GM21447 (cell line): ENCODE measurements at regions not wholly inside any gene's neighbourhood (a gene's known extent, or its start where the extent isn't known, plus 50 kb on each side); places are given as distances from the start of the nearest gene placed in this dataset.

Source experiments
- ATAC-seq: cut with Tn5 transposase; IDR thresholded peaks from one replicate; pipeline ENCODE4 v1.9.1; 2021; ENCODE audit not compliant: unreplicated experiment

- ATAC-seq, result no peak
These were observed 361.7 kb upstream of the ACVR2A start for GRCh38 chr2:147482916-147483669.

GRCh38 chr2:147482111-147482895, 362.5 kb upstream of the ACVR2A start:
- no peak for ATAC-seq

GRCh38 chr2:147479358-147479757, 365.5 kb upstream of the ACVR2A start:
- ATAC-seq, result no peak

- ATAC-seq, result no peak
These were observed 371.8 kb upstream of the ACVR2A start for GRCh38 chr2:147473075-147473474.

GRCh38 chr2:147471126-147471525, 373.7 kb upstream of the ACVR2A start:
- ATAC-seq, result no peak

- ATAC-seq, result no peak
These were observed 375.4 kb upstream of the ACVR2A start for GRCh38 chr2:147469471-147469870.

GRCh38 chr2:147468963-147469362, 375.9 kb upstream of the ACVR2A start:
- ATAC-seq, result no peak

- no peak for ATAC-seq
These were observed 376.5 kb upstream of the ACVR2A start for GRCh38 chr2:147468349-147468748.

- no peak for ATAC-seq
These were observed 377.4 kb upstream of the ACVR2A start for GRCh38 chr2:147467441-147467840.

GRCh38 chr2:147464737-147465357, 380.0 kb upstream of the ACVR2A start:
- no peak for ATAC-seq

- ATAC-seq, result peak; percentile 96
These were observed 380.8 kb upstream of the ACVR2A start for GRCh38 chr2:147463881-147464520.

- ATAC-seq, result no peak
These were observed 384.7 kb upstream of the ACVR2A start for GRCh38 chr2:147460155-147460554.

GRCh38 chr2:147456779-147457178, 388.1 kb upstream of the ACVR2A start:
- ATAC-seq, result no peak

- ATAC-seq, result no peak
These were observed 392.8 kb upstream of the ACVR2A start for GRCh38 chr2:147451902-147452515.

- ATAC-seq, result no peak
These were observed 393.9 kb upstream of the ACVR2A start for GRCh38 chr2:147450661-147451510.

- ATAC-seq, result no peak
These were observed 395.4 kb upstream of the ACVR2A start for GRCh38 chr2:147449323-147449991.

- ATAC-seq, result no peak
These were observed 402.0 kb upstream of the ACVR2A start for GRCh38 chr2:147442816-147443215.

- no peak for ATAC-seq
These were observed 403.6 kb upstream of the ACVR2A start for GRCh38 chr2:147441182-147441581.

GRCh38 chr2:147440734-147441133, 404.1 kb upstream of the ACVR2A start:
- no peak for ATAC-seq

- ATAC-seq, result no peak
These were observed 404.8 kb upstream of the ACVR2A start for GRCh38 chr2:147439986-147440385.
